ENCODE measurements at regions not wholly inside any gene's neighbourhood (a gene's known extent, or its start where the extent isn't known, plus 50 kb on each side); places are given as distances from the start of the nearest gene placed in this dataset.

- DNase-seq, result no peak
These were observed 76.6 kb upstream of the CST7 start for GRCh38 chr20:24872291-24873024.

GRCh38 chr20:24873025-24873620 lies 75.9 kb upstream of the CST7 start:
- DNase-seq, result no peak

DNA sequence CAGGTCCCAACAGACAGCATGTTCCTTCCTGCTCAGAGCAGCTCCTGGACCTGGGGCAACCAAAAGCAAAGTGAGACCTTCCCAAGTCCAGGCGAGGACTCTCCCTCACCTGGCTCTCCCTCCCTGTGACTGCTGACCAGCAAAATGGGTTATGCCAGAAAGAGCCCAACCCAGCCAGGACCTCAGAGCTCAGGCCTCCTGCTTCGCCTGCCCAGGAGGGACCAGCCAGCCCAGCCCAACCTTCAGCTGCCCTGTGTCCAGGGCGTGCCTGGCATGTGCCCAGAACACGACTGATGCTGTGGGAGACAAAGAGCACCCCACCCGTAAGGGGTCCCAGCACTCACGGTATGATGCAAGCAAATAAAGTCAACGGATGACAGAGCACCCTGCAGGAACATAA lies 74.0 kb upstream of the CST7 start:
- no peak for DNase-seq

DNA sequence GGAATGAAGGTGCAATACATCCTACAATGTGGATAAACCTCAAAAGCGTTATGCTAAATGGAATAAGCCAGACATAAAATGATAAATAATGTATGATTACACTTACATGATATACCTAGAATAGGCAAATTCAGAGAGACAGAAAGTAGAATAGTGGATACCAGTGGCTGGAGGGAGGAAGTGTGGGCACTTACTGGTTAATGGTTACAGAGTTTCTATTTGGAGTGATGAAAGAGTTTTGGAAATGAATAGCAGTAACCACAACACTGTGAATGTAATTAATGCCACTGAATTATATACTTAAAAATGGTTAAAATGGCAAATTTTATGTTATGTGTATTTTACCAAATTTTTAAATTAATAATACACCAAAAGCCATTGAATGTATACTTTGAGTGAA lies 71.4 kb upstream of the CST7 start:
- no peak for DNase-seq

DNA sequence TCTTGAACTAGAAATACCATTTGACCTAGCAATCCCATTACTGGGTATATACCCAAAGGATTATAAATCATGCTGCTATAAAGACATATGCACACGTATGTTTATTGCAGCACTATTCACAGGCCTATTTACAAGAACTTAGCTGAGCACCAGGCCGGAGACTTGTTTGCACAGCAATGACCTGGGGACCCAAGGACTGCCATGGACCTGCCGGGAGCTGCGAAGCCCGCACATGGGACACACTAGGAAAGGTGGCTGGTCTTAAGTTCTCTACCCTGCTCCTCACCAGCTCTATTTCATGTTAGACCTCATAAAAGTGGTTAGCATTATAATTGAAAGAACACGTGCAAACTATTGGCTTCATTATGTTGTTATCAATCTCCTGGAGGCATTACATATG lies 70.4 kb upstream of the CST7 start:
- DNase-seq, result no peak

DNA sequence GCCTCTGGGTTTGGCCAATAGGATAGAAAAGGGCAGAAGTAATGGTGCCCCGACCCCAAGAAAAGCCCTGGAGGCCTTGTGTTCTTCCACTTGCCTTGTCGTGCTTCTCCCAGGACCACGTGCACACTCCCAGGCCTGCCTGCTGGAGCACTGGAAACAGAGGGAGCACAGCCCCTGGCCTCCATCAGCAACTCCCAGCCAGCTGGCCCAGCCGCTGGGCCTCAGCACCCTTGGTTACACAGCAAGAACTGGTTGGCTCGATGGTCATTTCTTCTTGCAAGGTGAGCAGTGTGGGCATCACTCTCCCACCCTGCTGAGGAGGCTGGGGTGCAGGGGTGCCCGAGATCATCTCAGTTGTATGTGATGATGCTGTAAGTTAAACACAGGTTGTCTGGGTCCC lies 69.2 kb upstream of the CST7 start:
- no peak for DNase-seq

- DNase-seq, result no peak
These were observed 68.7 kb upstream of the CST7 start for GRCh38 chr20:24880356-24880755.

DNA sequence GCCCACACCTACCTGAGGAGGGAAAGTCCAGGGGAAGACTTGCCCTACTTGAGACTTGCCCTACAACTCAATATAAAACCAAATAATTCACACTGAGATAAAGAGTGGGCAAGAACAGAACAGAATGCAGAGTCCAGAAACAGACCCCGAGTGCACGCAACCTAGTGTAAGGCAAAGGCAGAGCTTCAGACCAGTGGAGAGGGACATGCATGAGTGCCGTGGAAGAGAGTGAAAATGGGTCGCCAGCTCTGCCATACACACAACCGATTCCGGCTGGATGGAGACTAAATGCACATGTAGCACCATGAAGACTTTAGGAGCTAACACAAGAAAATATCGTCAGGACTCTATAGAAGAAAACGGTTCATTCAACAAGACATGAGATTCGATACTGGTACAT lies 58.8 kb upstream of the CST7 start:
- DNase-seq, result no peak

- DNase-seq, result no peak
These were observed 57.3 kb upstream of the CST7 start for GRCh38 chr20:24891546-24892393.

DNA sequence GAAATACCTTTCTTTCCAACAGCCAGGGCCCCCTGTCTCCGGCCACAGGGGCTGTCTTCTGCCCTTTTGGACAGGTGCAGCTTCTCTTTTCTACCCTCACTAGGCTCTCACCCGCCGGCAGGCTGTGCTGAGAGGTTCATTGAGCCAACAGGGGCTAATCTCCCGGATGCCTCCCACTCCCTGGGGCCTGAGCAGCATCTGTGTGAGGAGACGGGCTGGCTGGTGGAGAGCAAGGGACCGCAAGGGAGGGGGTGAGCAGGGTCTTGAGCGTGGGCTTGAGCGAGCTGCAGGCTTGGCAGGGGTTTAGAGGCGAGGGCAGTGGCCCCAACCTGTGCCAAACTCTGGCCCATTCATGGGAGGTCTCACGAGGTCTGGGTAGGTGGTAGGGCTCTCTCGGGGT lies 56.5 kb upstream of the CST7 start:
- no peak for DNase-seq

GRCh38 chr20:24892931-24893330 lies 56.1 kb upstream of the CST7 start:
- DNase-seq, result no peak

GRCh38 chr20:24894488-24894887 lies 54.6 kb upstream of the CST7 start:
- DNase-seq, result no peak

- DNase-seq, result no peak
These were observed 54.1 kb upstream of the CST7 start for GRCh38 chr20:24894967-24895366.

GRCh38 chr20:24895431-24895830 lies 53.6 kb upstream of the CST7 start:
- DNase-seq, result no peak

DNA sequence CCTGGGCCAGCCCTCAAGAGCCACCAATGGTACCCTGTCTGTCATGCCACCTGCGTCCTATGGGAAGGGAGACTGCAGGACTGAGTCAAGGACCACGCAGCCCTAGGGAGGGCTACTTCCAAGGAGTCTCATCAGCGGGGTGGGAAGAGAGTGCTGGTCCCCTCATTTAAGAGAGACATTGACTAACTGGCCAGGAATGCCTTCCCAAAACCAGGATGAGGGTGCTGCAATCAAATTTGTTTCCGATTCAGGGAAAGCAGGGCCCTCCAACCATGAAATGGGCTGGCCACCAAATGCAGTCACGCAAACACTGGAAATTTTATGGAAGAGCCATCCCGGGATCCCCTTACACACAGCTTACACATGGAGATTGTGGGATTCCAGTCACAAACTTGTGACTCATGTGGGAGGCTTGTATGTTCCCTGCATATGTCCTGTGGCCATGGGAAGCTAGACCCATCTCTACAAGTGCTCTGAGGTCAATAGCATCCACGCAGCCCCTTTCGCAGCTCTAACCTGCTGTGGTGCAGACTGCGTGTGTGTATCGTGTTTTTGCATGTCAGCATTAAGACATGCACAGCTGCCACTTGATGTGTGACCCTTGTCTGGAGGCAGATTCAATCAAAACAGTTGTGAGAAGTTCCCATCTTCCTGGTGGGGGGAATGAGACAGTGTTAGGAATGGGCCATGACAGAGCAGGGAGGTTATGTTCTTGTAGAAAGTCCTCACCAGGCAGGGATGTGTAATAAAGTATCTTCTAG lies 53.0 kb upstream of the CST7 start:
- DNase-seq, result no peak

GRCh38 chr20:24896984-24897383 lies 52.1 kb upstream of the CST7 start:
- no peak for DNase-seq

DNA sequence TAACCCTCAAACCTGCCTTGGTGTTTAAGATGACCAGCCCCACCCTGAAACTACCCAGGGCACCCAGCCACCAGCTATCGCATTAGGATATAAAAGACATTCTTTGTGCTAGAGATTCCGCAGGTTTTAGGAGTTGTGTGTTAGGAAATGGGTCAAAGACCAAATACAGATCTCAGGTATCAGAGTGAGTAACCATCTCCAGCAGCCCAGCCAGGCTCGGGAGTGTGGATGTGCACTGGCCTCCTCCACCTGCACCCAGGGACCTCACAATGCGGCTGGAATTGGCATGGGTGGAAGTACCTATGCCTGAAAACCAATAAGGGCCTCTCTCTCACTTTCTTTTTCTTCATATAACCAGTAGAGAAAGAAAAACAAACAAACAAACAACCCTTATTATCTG lies 51.1 kb upstream of the CST7 start:
- no peak for DNase-seq

DNA sequence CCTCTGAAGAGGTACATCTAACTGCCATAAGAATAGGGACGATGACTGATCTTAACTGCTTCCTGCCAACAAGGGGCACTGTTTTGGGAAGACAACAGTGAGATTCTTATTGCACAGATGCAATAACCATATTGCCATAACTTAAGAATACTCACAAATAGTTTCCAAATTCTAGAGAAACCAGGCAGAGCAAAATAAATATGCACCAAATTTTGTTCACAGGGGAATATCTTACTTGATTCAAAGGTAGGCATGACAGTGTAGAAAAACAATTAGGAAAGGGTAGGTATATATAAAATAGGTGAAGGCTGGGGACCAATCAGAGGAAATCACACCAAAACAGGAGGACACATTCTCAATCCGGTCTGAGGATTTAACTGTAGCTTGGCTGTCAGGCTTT lies 49.9 kb upstream of the CST7 start:
- no peak for DNase-seq

Measured in KG1 (cell line).